Sigmoid colon (tissue), 4 donors: ENCODE measurements at regions not wholly inside any gene's neighbourhood (a gene's known extent, or its start where the extent isn't known, plus 50 kb on each side); places are given as distances from the start of the nearest gene placed in this dataset.

ENCODE experiments used
- CTCF ChIP-seq, 4 experiments: fragments of 450-650 bp in 3 of 4; fragments of 200-600 bp in 1 of 4; IDR thresholded peaks; one replicate each; pipeline ENCODE4 v1.5.1; 2016 to 2019; ENCODE audit warnings: antibody characterized with exemption in 4 of 4, mild to moderate bottlenecking in 3 of 4, moderate library complexity in 2 of 4
- EP300 ChIP-seq, 4 donors: sonication (generic); formaldehyde crosslinking; IDR thresholded peaks; one replicate each; pipeline ENCODE4 v1.6.1; 2017; ENCODE audit warnings: antibody characterized with exemption in 4 of 4
- POLR2A ChIP-seq, 2 donors: fragments of 450-650 bp; IDR thresholded peaks; one replicate each; pipeline ENCODE4 v1.6.1; 2016; ENCODE audit warnings: antibody characterized with exemption in 2 of 2, mild to moderate bottlenecking in 2 of 2, moderate library complexity in 2 of 2

DNA sequence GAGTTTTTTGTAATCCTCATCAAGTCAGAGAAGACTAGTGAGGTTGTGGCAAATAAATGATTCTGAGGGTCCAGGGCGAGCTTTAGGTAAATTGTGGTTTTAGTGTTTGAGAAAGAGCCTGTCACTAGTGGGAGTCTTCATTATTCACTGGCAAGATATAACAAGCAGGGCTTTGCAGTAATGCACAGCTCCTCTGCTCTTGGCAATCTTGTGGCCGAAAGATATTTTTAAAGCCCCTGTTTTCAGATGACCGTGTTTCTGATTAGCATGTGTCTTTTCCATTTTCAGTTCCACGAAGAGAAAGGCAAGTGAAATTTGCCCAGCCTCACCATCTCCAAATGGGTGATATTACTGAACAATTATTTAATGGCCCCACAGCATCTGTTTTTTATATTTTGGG, 154.0 kb upstream of the BCL6 start:
- TF ChIP-seq EP300 (IDR thresholded peaks at IDR 0.05) (no peak), POLR2A (IDR thresholded peaks at IDR 0.05) (no peak), CTCF (IDR thresholded peaks at IDR 0.05) (no peak)
